BLaER1 (cell line): ENCODE measurements at regions not wholly inside any gene's neighbourhood (a gene's known extent, or its start where the extent isn't known, plus 50 kb on each side); places are given as distances from the start of the nearest gene placed in this dataset.

ENCODE experiments used
- H3K27ac ChIP-seq: shearing (Covaris generic); formaldehyde crosslinking; 2 replicates; pipeline ENCODE4 v1.8.1; 2022
- H3K27me3 ChIP-seq: shearing (Covaris generic); formaldehyde crosslinking; 2 replicates; pipeline ENCODE4 v1.8.1; 2022
- H3K36me3 ChIP-seq: shearing (Covaris generic); formaldehyde crosslinking; 2 replicates; pipeline ENCODE4 v1.8.1; 2022
- H3K4me1 ChIP-seq: shearing (Covaris generic); formaldehyde crosslinking; 2 replicates; pipeline ENCODE4 v1.8.1; 2022
- H3K4me2 ChIP-seq: shearing (Covaris generic); formaldehyde crosslinking; 2 replicates; pipeline ENCODE4 v1.8.1; 2022
- H3K4me3 ChIP-seq: shearing (Covaris generic); formaldehyde crosslinking; 2 replicates; pipeline ENCODE4 v1.8.1; 2022
- H3K9ac ChIP-seq: shearing (Covaris generic); formaldehyde crosslinking; 2 replicates; pipeline ENCODE4 v1.8.1; 2022
- H3K9me3 ChIP-seq: shearing (Covaris generic); formaldehyde crosslinking; 2 replicates; pipeline ENCODE4 v1.8.1; 2022
- H4K20me1 ChIP-seq: shearing (Covaris generic); formaldehyde crosslinking; 2 replicates; pipeline ENCODE4 v1.8.1; 2022
- Cebpa-rat ChIP-seq: shearing (Covaris generic); IDR thresholded peaks from 2 replicates; pipeline ENCODE4 v1.8.1; 2022

DNA sequence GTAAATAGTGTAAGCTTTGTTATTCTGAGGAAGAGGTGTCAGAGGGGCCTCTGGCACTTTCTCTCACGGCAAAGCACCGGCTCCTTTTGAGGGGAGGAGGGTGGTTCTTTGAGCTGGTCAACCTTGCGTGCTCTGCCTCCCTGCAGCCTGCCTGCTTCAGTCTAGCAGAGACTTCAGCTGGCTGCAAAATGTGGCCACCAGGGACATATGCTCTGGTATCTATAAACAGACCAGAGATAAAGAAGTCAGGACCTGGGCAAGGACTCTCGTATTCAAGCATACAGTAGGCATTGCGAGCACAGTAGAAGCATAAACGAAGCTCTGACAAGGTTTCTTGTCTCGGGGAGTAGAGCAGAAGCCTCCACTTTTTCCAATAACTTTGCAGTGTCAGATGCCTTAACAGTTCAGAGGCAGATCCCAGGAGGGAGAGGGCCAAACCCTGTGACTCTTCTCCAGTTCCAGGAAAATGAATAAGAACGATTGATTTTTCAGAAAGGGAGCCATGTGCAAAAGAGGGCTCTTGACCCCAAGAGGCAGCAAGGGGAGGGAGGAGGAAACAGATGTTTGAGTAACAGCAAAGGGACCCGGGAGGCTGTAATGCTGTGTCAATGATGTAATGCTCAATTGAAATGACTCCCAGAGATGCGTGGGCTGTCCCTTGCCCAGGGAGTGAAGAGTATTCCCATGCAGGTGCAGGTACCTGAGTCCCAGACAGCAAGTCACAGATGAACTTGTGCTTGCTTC, 57.9 kb upstream of the TEX13D start:
- H3K27me3 ChIP-seq = peaks cover 75% of the 10 kb centered on the region
- H3K27ac ChIP-seq = no peak overlapping the region
- H3K4me1 ChIP-seq = peaks cover 22% of the 10 kb centered on the region; the same call in 1 of the 2 replicates
- H3K4me3 ChIP-seq = no peak overlapping the region
- TF ChIP-seq Cebpa-rat = no peak
- no peak overlapping the region for H3K9ac ChIP-seq
- no peaks in the 10 kb centered on the region for H3K36me3 ChIP-seq
- no peaks in the 10 kb centered on the region for H4K20me1 ChIP-seq
- no peaks in the 10 kb centered on the region for H3K9me3 ChIP-seq
- peak overlapping the region; percentile 45 for H3K4me2 ChIP-seq

DNA sequence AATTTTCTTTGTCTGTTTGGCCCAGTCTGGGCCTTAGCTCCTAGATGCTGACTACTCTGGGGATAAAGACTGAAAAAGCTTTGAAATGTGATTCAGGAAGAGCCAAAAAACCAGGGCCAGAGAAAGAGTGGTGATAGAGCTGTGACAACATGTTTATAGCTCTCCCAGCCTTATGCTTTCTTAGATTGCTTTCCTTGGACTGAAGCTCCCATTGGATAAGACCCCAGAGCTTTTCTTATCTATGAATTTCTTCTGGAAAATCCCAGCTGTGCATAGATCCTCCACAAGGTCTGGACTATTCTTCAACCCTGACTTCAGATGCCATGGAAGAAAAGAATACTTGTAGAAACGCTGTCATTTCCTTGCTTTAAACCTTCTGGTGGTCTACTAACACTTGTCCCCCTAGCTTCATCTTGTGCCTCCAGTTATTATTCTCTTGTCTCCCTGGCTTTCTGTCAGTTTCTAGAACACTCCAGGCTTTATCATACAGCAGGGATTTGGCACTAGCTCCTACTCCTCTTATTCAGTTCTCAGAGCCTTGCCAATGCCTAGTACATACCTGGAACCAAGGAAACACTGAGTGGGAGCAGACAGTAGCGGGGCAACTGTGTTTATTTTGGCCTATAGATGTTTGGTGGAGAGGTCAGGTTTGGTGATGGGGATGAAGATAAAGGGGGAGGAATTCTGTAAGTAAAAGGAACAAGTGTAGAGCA, 57.1 kb upstream of the TEX13D start:
- no peak overlapping the region for H3K4me3 ChIP-seq
- peaks cover 74% of the 10 kb centered on the region for H3K27me3 ChIP-seq
- H3K4me1 ChIP-seq = peaks cover 22% of the 10 kb centered on the region; the same call in 1 of the 2 replicates
- TF ChIP-seq Cebpa-rat = no peak
- H4K20me1 ChIP-seq = no peaks in the 10 kb centered on the region
- no peak overlapping the region for H3K9ac ChIP-seq
- peak overlapping the region; percentile 45 for H3K4me2 ChIP-seq
- no peak overlapping the region for H3K27ac ChIP-seq
- no peaks in the 10 kb centered on the region for H3K36me3 ChIP-seq
- H3K9me3 ChIP-seq = no peaks in the 10 kb centered on the region

DNA sequence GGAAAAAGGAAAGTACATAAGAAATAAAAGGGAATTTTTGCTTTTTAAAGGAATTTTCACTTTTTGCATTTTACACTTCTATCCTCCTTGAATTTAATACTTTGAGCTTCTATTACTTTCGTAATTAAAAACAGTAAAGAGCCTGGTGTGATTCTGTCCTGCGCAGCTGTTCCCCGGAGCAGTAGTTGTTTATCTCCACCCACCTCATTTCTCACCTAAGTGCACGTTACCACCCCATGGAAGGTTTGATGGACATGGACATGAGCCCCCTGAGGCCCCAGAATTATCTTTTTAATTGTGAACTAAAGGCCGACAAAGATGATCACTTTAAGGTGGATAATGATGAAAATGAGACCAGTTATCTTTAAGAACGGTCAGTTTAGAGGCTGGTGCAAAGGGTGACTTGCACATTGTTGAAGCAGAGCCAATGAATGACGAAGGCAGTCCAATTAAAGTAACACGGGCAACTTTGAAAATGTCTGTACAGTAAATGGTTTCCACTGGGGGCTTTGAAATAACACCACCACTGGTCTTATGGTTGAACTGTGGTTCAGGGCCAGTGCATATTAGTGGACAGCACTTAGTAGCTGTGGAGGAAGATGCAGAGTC, 52.1 kb upstream of the TEX13D start:
- Histone ChIP-seq H3K9me3 (no peaks in the 10 kb centered on the region), H3K27ac (no peak overlapping the region), H3K36me3 (no peaks in the 10 kb centered on the region), H3K4me2 (no peak overlapping the region), H4K20me1 (no peaks in the 10 kb centered on the region), H3K4me1 (peaks cover 5% of the 10 kb centered on the region; the same call in 1 of the 2 replicates), H3K9ac (no peak overlapping the region), H3K27me3 (peaks cover 79% of the 10 kb centered on the region), H3K4me3 (no peak overlapping the region)
- TF ChIP-seq Cebpa-rat = no peak

DNA sequence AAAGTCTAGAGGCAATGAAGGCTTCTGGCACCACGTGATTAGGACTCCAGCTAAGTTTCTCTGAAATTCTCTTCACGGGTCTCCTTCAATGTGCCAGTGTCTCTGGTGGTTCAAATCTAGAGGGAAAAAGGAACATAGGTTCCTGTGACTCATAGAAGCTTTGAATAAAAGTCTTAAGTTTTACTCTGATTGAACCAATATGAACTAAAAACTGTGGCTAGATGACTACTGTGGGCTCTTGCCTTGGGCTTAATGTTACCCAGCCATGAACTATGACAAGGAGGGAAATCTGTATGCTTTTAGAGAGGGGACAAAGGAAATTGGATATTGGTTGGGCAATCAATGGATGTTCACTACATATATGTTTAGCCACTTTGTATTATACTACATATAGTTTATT, 49.9 kb upstream of the TEX13D start:
- H3K27me3 ChIP-seq = peaks cover 76% of the 10 kb centered on the region
- TF ChIP-seq Cebpa-rat = no peak
- no peaks in the 10 kb centered on the region for H3K4me1 ChIP-seq
- no peaks in the 10 kb centered on the region for H3K36me3 ChIP-seq
- H3K27ac ChIP-seq = no peak overlapping the region
- no peak overlapping the region for H3K4me3 ChIP-seq
- H3K9me3 ChIP-seq = no peaks in the 10 kb centered on the region
- no peaks in the 10 kb centered on the region for H4K20me1 ChIP-seq
- no peak overlapping the region for H3K4me2 ChIP-seq
- no peak overlapping the region for H3K9ac ChIP-seq
